GM23338 (cell line): ENCODE measurements at regions not wholly inside any gene's neighbourhood (a gene's known extent, or its start where the extent isn't known, plus 50 kb on each side); places are given as distances from the start of the nearest gene placed in this dataset.

Experiments
- CREB1 ChIP-seq: fragments of 250-450 bp; sonication (Bioruptor Pico); IDR thresholded peaks from 2 replicates; pipeline ENCODE4 v1.5.0; 2020; ENCODE audit warnings: low read depth, mild to moderate bottlenecking, moderate library complexity
- CTCF ChIP-seq, 2 experiments: fragments of 200-600 bp in 1 of 2; sonication (generic) in 1 of 2; conservative IDR thresholded peaks; 2 replicates each; pipeline versions ENCODE4 v1.5.1 to v1.6.1; 2016 to 2017; ENCODE audit warnings: antibody characterized with exemption in 2 of 2, low read depth in 2 of 2, mild to moderate bottlenecking in 2 of 2, moderate library complexity in 1 of 2
- EZH2 ChIP-seq: fragments of 200-600 bp; sonication (generic); IDR thresholded peaks from one replicate; pipeline ENCODE4 v1.8.0; 2017; ENCODE audit warnings: antibody characterized with exemption, mild to moderate bottlenecking, low read depth; ENCODE audit not compliant: unreplicated experiment
- EZH2phosphoT487 ChIP-seq: fragments of 200-600 bp; sonication (generic); IDR thresholded peaks from one replicate; pipeline ENCODE4 v1.8.1; 2018; ENCODE audit warnings: antibody characterized with exemption; ENCODE audit not compliant: unreplicated experiment
- JUNB ChIP-seq: IDR thresholded peaks from one replicate; pipeline ENCODE4 v1.6.1; 2016; ENCODE audit warnings: antibody characterized with exemption; ENCODE audit not compliant: unreplicated experiment
- POLR2AphosphoS5 ChIP-seq: IDR thresholded peaks from 2 replicates; pipeline ENCODE4 v1.6.1; 2016; ENCODE audit warnings: antibody characterized with exemption, low read depth
- REST ChIP-seq: IDR thresholded peaks from one replicate; pipeline ENCODE4 v1.6.1; 2018; ENCODE audit warnings: antibody characterized with exemption; ENCODE audit not compliant: unreplicated experiment
- ZNF114 ChIP-seq: fragments of 250-450 bp; sonication (Bioruptor Pico); IDR thresholded peaks from 2 replicates; pipeline ENCODE4 v1.5.0; 2020; ENCODE audit warnings: mild to moderate bottlenecking, moderate library complexity
- ZNF331 ChIP-seq: fragments of 250-450 bp; sonication (Bioruptor Pico); IDR thresholded peaks from 2 replicates; pipeline ENCODE4 v1.5.0; 2020; ENCODE audit warnings: low read depth, mild to moderate bottlenecking, moderate library complexity
- TF ChIP-seq, protein P1 (sequence below): IDR thresholded peaks from 2 replicates; pipeline ENCODE4 v1.6.1; 2016; ENCODE audit warnings: antibody characterized with exemption

GRCh38 chr2:142223309-142223708 is 92.5 kb upstream of the LRP1B start:
- TF ChIP-seq CTCF (conservative IDR thresholded peaks at IDR 0.05; ENCODE audit: low read depth in 2 of 2) (no peak), EZH2phosphoT487 (no peak), POLR2AphosphoS5 (no peak), EZH2 (no peak), CREB1 (CRISPR knock-in tag) (no peak), REST (no peak), JUNB (no peak), ZNF331 (CRISPR knock-in tag) (no peak), ZNF114 (CRISPR knock-in tag) (no peak)
- TF ChIP-seq, protein P1, sequence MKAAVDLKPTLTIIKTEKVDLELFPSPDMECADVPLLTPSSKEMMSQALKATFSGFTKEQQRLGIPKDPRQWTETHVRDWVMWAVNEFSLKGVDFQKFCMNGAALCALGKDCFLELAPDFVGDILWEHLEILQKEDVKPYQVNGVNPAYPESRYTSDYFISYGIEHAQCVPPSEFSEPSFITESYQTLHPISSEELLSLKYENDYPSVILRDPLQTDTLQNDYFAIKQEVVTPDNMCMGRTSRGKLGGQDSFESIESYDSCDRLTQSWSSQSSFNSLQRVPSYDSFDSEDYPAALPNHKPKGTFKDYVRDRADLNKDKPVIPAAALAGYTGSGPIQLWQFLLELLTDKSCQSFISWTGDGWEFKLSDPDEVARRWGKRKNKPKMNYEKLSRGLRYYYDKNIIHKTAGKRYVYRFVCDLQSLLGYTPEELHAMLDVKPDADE, result no peak
